Dermis microvascular lymphatic vessel endothelial cell (primary cell): ENCODE measurements at regions not wholly inside any gene's neighbourhood (a gene's known extent, or its start where the extent isn't known, plus 50 kb on each side); places are given as distances from the start of the nearest gene placed in this dataset.
"Not testable (repeated sequence)": the region's sequence is repeated elsewhere in the genome, so short reads cannot be mapped to it uniquely, and the experiment has no call there.

ENCODE experiments used
- DNase-seq, 2 donors: peaks; one replicate each; pipeline versions ENCODE4 v3.0.0 to v3.0.0-alpha.2; 2010; ENCODE audit warnings: low read depth in 2 of 2

DNA sequence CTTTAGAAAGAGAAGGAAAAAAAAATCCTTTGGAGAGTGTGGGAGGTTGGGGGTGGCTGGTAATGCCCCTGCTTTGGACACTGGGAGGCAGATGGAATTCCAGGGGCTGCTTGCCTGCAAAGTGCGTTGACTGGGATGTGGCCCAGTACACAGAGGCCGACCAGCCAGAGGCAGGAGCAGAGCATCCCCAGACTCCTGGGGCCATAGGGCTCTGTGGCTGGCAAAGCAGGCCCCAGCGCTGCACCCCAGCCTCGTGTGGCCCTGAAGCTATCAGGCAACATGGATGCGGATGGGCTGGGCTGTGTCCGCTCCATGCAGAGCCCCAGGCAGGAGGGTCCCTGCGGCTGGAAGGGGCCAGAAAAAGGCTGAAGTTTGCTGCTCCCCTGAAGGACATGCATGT lies 361.6 kb upstream of the FZD8 start:
- DNase-seq: no peak

DNA sequence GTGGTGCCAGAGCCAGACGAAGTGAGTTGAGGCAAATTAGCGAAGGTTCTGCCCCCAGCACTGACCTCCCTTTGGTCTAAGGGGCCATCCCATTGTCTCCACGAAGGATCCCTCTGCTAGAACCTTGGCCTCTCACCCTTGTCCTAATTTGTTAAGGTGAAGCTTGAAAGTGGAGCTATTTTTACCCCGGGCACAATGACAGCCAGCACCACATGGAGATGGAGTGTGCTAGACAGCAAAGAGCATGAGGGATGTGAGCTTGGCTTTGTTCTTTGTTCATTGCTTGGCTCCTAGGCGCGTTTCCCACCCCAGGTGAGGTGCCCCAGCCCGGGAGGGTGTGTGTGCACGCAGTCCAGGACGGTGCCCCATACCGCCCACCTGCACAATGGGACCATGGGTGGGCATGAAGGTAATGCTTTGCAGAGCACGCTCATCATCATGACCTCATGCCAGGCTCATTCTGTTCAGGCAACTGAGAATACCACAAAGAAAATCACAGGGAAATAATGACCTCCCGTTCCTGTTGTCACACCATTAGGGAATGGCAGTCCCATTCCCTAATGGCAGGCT lies 361.0 kb upstream of the FZD8 start:
- no peak for DNase-seq

DNA sequence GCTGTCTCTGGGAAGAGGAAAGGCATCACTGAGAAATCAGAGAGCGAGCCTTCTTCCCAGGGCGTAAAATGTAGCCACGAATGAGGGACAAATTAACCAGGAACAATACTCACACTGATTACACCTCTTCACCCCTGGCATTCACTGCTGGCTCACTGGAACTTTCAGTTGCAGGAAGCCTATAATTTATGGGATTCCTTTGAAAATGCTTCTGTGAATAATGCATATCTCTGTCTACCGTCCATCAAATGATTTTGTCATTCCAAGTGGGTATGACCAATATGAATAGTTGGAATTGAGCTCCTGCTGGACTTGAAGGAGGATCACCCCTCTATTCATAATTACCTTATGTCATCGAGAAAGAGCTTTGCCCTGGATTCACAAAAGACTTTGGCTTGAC lies 360.3 kb upstream of the FZD8 start:
- DNase-seq: no peak

DNA sequence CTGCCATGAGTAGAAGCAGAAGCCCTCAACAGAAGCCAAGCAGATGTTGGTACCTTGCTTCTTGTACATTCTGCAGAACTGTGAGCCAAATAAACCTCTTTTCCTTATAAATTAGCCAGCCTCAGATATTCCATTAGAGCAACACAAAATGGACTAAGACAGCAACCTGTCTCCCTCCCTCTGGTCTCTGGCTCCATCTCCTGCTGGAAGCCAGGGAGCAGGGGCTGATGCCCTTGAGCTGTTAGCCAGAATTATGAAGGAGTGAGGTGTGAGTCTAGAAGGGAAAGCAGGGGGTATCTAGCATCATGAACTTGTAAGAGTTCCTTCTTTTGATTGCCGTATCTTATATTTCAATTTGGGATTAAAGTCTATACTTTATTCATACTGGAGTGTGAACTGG lies 358.7 kb upstream of the FZD8 start:
- DNase-seq: not testable (repeated sequence)

DNA sequence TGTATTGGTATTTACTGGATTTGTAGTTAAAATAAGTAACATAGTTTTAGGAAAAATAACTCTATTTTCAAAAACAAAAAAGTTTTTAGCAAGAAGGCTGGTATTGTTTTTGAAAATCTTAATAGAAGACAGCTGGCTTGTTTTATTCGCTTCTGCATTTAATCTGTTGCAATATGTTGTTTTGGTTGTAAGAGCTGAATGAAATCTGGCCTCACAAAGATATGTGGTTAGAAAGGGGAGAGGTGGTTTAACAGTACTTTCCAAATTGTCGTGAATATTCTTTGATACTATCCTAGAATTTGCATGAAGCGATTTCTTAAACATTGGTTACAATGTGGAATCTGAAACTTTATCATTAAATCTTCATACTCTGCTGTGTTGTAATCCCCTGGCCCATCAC lies 355.9 kb upstream of the FZD8 start:
- no peak for DNase-seq

DNA sequence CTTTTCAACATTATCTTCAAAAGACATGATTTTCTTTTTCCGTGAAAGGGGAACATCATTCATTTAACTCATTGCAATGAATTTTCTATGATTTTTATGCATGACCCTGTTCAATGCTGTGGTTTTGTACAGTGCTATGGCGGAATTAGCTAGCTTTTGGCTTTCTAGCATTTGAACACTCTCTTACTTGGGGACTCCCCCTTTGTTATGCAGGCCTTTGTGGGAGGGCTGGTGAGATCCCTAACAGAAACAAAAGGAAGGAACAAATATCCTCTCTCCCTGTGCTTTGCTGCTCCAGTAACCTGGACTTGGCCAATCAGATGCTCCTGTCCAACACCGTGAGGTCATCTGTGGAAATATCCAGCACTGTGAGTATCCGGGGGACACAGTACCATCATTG lies 353.4 kb upstream of the FZD8 start:
- DNase-seq: no peak

DNA sequence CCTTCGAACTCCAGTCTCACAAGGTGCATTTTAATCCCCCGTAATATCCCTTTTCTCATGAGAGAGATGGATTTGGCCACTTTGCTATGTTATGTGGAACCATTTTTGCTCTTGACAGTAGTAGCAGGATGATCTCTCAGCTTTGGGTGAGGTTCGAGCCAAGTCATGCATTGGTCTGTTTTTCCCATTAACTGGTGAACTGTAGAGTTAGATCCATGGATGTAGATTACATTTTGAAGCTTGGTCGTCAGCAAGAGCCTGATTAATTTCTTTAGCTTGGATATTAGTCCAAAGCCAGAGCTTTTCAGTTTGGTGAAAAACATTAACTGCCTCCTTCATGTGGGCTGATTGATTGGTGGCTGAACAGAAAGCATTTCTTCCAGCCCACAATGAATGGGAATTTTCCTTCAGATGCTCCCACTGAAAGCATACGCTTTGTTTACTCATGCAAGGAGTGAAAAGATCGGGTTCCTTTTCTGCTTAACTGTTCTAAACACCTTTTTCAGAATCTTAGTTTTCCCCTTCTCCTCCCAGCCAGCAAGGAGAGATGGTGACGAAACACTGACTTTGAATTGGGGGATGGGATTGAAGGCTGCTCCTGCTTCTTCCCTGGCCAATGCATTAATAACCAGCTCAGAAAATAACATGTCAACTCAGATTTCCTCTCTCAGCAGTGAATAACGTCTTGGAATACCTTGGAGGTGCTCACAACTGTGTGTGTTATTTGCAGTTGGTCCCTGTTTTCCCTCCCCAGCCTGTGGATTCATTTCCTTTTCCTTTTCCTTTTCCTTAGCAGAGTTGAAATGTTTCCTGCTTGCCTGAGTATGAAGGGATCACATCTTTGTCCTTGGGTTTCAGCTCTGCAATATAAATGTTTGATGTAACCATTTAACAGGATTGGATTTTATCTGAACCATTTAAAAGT lies 351.8 kb upstream of the FZD8 start:
- peak in 1 of 2 donors; percentile 21 for DNase-seq

DNA sequence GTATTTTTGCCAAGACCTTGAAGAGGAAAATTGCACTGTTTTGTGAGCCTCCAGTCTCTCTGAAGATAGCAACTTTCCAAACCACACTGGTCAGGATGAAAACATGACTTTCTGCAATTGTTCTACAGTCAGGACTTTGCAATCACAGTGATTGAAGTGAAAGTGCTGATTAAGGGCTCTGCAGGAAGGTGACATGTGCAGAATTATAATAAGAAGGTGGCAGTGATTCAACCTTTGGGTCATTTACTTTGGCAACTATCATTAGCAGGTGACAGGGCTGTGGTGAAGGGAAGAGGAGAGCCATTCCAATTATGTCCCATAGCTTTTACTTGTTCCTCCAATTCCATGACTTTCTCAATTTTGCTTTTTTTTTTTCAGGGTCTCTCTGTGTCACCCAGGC lies 350.0 kb upstream of the FZD8 start:
- DNase-seq: peak; percentile 6 to 55

DNA sequence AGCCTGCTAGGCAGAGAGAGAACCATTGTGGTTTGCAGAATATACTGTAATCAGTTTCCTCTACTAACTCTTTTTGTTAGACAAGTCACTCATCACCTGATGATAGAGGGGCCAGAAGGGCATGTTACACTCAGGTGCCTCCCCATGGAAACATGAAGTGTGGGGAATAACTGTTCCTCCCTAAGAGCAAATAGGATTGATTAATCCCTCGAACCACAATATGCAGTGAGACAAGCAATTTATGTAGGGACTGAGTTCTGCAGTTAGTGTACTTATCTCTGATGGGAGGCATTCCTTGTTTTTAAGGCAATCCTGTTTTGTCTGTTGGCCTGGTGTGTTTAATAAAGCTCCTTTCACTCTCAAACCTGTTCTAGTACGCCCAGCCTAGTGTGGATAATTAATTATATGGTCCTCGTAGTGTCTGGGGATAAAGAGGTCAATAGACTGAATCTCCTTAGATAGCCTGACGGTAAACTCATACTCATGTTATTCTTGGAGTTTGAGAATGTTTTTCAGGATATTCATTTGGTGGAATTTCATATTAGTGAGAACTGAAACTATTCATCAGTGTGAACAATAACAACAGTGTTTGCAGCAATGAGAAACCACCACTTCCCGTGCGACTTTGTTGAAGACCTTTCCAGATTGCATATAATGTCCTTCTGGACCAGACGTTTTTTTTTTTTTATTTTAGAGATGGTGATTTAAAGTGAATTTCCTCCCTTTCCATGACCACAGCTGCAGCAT lies 344.8 kb upstream of the FZD8 start:
- DNase-seq: peak; percentile 55 to 81

DNA sequence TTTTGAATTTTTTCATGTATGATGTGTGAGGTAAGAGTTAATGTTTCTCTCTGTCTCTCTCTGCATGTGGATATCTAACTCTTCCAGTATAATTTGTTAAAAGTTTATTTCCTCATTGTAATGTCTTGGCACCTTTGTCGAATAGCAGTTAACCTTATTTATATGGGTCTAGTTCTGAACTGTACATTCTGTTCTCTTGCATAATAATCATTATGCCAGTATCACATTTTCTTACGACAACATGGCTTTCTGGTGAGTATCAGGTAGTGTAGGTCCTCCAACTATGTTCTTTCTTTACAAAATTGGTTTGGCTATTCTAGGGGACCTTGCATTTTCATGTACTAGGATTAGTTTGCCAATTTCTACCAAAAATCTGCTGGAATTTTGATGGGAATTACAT lies 337.0 kb upstream of the FZD8 start:
- DNase-seq: no peak

DNA sequence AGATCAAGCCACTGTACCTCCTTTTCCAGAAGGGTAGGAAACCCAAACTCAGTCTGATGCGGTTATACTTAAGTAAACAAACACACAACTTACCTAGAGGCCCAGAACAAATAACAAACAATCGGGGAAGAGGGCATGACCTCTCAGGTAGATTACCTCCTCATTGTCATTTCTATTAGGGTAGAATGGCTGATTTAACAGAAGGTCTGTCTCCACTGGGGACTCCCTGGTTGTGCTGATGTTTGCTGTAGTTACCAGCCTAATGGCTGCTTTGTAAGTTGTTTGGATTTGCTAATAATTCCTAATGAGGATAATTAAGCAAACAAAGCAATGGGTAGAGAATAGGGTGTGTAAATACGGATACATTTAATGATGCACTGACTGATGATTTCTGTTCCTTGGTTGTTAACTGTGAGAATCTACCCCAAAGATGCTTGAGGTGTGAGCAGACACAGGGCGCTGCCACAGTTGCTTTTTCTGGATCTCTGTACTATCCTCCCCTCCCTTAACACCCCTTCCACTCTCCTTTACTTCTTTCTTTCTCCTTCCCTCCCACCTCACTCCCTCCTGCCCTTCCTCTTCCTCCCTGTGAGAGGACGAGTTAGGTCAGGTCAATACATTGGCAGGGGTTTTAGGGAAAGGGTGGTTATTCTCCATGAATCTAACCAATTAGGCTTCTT lies 332.0 kb upstream of the FZD8 start:
- DNase-seq: not testable (repeated sequence)

DNA sequence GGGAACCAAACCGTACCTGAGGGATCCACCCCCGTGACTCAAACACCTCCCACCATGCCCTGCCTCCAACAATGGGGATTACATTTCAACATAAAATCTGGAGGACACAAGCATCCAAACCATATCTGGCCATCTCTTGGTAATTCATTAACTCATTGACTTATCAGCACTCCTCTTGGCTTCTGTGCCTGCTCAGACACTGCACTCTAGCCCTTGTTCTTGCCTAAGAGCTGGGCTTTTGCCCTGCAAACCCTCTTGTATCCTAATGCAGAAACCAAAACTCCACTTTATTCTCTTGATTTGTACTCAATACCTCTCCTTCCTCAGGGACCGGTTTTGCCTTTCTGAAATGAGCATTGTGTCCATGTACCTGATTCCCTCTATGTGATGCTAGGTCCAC lies 330.2 kb upstream of the FZD8 start:
- no peak for DNase-seq

DNA sequence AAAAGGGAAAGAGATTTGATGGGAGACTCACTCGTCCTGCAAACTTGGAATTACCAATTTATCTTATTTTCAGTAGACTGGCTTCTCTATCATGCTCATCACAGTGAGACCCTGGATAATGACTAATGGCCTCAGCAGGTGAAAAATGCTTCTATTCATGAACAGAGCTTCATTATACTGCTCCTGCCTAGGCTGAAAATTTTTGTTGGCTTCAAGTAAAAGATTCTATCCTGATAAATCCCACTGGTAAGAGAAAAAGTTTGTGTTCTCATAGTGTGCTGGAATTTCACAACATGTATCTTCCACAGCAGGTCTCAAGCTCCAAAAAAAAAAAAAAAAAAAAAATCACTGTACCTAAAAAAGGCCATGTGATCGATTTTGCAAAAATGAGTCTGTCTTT lies 329.3 kb upstream of the FZD8 start:
- DNase-seq: no peak

DNA sequence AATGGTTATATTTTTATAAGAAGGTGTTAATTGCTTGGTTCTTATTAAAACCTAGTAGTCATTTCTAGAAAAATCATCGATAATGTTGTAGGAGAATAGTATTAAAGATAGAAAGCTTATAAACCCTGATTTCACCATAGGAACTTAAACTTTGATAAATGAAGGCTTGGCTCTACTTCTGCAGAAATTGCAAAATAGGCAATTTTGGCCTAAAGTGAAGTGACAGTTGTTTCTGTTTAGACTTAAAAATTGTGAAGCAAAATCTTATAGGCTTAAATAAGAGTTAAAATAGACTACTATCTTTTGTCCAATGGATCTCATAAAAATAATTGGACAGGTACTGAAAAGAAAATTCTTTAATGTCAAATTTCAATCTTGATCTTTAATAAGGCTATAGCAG lies 321.6 kb upstream of the FZD8 start:
- DNase-seq: no peak

DNA sequence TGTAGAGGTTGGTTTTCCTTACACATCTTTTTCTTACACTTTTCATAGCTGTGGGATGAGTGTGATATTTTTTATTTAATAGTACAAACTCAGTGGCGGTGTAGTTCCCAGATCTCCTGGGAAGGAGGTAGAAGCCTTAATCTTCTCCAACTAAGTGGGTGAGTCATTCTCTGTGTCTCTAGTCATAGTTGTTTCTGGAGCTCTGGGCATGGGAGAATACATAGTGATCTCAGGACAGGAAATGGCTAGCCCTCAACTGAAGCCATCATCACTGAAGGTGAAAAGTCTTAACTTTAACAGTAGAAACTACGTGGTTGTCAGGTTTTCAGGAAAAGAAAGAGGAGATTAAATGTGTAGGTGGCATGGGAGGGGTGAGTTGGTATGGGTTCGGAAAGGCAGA lies 319.4 kb upstream of the FZD8 start:
- peak in 1 of 2 donors; percentile 3 for DNase-seq

DNA sequence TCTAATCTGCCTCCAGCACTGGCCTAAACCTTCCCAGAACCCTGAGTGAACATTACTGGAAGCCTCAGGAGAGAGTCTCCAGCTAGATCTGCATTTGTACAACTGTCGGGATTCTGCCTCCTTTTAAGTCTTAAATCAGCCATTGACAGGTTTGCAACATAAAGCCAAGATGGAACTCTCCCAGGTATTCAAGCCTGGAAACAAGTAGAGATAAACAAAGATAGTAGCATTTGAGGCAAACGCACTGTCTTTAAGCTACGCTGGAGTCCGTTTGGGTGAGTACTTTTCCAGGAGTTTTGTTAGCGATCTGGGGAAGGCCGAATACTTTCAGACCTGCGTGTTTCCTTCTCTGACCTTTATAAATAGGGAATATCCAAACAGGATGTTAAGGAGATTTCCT lies 317.2 kb upstream of the FZD8 start:
- DNase-seq: peak in 1 of 2 donors; percentile 42

DNA sequence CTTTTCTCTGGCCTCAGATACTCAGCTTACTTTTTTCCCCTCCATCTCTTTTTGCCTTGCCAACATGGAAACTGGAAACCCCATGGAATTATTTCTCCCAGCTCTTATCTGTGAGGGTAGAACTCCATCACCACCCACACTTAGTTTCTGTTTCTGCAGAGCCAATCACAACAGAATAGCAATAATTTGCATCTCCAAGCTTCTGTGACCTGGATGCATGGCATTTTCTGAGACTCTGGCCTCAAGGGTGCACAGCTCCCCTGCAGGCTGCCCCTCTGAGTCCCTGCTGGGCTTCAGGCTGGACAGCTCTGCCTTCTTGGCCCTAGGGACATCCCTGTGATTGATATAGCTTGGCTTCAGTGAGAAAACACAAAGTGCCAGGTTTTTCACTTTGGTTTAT lies 316.5 kb upstream of the FZD8 start:
- DNase-seq: not testable (repeated sequence)

DNA sequence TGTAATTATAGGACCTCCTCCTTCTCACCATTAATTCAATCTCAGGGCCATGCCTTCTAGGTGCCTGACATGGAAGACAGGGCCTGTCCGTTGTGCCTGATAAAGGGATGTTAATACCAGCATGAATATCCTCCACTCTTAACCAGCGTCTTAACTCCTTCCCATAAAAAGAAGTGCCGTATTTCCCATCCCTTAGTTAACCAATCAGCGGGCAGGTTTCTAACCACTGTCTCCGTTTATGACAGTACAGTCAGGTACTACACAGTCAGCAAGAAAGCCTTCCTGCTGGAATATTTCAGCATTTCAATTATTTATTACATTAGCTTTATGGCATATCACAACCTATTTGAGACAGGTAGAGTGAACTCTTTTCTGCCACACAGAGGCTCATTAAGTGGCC lies 308.6 kb upstream of the FZD8 start:
- DNase-seq: no peak

DNA sequence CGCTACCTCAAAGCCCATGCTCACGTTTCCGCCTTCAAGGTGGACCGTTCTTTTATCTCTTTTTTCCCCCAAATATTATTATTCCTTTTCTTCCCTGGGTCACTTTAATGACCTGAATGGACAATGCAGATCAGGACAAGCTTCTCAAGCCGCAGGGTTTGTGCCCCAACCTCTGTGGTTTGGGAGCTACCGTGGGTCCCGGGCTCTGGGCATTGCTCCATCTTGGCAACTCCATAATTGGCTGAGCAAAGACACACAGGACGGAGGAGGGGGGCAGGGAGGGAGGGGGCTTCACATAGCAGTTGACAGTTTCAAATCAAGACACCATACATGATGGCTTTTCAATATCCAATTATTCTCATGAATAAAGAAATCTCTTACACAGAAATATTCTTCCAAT lies 308.1 kb upstream of the FZD8 start:
- no peak for DNase-seq

DNA sequence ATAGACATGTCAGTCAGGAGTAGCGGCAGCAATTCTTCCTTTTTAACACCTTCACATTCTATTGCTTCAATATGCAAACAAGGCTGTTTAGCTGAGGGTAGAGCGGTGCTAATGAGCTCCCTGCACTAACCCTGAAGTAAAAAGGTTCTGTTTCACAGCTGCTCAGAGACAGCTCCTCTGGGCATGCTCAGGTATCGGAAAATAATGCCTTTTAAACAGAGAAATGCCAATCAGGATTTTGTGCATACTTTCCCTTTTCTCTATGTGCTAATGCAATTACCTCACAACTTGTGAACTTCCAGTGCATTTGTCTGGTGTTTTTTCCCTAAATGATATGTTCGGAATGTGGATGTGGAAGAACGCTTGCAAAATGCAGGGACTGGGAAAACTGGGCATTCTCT lies 307.7 kb upstream of the FZD8 start:
- DNase-seq: no peak

DNA sequence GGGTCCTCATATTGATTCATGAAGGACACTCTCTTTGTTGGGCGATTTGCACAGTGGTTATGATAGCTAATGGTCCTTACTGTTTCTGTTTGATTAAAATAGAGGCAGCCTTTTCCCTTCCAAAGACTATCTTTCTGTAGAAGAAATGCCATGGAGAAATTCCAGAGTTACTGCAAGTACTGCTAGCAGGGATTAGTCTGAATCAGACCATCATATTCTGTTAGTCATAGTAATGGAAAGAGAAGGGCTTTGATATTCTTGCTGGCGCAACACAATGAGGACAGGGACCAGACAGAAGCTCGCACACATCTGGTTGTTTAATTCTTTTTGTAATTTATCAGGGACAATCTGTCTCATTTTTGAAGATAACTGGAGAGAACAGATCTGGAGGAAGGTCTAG lies 304.5 kb upstream of the FZD8 start:
- DNase-seq: no peak

DNA sequence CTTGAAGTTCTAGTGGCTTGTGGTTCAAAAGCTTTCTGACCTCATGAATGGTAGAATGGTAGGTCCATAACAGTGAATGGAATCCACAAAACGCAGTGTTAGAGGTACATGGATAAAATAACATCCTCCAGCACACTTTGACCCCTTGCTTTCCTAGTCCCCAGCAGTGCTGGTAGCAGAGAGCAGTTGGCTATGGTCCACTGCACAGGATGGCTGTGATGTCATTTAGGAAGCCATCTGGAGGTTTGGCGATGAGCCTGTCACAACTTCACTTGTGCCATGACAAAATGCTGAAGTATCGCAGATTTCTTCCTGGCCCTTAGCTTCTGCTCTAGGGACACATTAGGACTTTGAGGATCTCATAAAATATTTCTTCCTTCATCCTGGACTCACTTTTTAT lies 300.0 kb upstream of the FZD8 start:
- DNase-seq: peak; percentile 35 to 96
